ENCODE measurements at regions not wholly inside any gene's neighbourhood (a gene's known extent, or its start where the extent isn't known, plus 50 kb on each side); places are given as distances from the start of the nearest gene placed in this dataset.
"Not testable (repeated sequence)": the region's sequence is repeated elsewhere in the genome, so short reads cannot be mapped to it uniquely, and the experiment has no call there.

DNA sequence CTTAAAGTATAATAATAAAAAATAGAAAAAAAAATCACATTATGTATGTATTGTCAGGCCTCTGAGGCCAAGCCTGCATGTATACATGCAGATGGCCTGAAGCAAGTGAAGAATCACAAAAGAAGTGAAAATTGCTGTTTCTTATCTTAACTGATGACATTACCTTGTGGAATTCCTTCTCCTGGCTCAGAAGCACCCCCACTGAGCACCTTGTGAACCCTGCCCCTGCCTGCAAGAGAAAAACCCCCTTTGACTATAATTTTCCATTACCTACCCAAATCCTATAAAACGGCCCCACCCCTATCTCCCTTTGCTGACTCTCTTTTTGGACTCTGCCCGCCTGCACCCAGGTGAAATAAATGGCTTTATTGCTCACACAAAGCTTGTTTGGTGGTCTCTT, 1086.5 kb downstream of the SORCS3 start:
- not testable (repeated sequence) for DNase-seq (ENCODE audit: low read depth)

DNA sequence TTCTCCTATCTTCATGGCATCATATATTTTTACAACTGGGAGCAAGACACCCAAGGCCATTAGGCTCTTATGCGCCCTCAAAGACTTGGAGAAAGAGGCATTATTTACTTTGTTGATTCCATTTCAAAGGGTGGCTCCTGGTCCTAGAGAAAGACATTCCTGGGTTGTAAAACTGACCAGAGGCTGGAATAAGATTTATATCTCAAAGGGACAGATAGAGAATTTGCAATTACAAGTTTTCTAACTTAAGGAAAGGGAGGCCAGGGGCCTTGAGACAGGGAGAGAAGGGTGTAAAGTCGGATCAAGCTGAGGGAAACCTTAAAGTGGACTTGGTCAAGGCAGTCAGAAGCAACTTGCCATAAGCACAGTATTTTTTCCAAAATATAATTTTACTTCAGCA, 1086.0 kb downstream of the SORCS3 start:
- DNase-seq (ENCODE audit: low read depth), result no peak

GRCh38 chr10:105726149-105726548, 1085.1 kb downstream of the SORCS3 start:
- no peak for DNase-seq (ENCODE audit: low read depth)

- no peak for DNase-seq (ENCODE audit: low read depth)
Measured at GRCh38 chr10:105725007-105725406, 1083.9 kb downstream of the SORCS3 start.

- no peak for DNase-seq (ENCODE audit: low read depth)
Measured at GRCh38 chr10:105718207-105718995, 1077.3 kb downstream of the SORCS3 start.

DNA sequence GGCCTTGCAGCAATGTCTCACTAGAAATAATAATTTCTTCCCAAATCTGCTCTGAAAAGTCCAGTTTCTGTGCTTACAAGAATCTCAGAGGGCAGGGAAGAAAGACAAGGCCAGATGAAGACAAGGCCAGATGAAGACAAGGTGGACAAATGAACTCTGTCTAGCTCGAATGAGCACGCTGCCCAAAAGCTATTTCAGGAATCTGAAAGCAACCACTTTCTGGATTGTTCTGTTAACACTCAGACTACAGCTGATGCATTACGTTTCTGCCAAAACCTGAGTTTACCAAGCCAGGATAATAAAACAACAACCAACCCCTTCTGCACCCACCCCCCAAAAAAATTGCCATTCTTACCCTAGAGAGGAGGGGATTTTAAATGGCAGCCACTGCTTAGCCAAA, 1073.6 kb downstream of the SORCS3 start:
- no peak for DNase-seq (ENCODE audit: low read depth)

- no peak for DNase-seq (ENCODE audit: low read depth)
Measured at GRCh38 chr10:105707603-105708002, 1066.5 kb downstream of the SORCS3 start.

DNA sequence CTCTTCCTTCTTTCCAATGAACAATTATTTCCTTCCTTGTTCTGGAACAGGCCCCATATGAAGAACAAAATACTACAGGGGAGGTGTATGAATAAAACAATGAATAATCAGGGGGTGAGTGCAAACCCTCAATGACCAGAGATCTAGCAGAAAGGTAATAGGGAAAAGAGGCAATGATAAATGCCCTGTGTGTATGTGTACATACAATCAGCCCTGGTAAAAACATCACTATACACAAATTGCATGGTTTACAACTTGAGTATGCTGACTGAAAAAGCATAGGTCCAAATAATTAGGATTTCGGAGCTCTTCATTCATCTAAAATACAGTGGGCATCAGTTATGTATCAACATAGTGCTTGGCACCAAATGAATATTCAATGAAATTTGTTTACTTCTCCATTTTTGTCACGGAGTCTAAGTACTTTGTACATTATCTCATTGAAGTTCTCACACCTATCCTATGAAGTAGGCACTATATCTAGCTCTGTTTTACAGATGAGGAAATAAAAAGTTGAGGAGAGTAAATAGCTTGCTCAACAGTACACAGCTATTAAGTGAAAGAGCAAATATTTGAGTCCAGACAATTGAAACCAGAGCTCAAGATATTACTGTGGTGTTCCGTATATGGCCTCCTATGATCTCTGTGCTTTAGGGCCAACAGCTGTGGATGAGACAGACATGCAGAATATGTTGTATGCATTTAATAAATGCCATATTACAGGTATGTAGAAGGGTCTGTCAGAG, 1065.4 kb downstream of the SORCS3 start:
- no peak for DNase-seq (ENCODE audit: low read depth)

- no peak for DNase-seq (ENCODE audit: low read depth)
Measured at GRCh38 chr10:105702211-105702610, 1061.1 kb downstream of the SORCS3 start.

- DNase-seq (ENCODE audit: low read depth), result no peak
Measured at GRCh38 chr10:105700218-105700617, 1059.1 kb downstream of the SORCS3 start.

GRCh38 chr10:105699504-105699903, 1058.4 kb downstream of the SORCS3 start:
- DNase-seq (ENCODE audit: low read depth), result no peak

DNA sequence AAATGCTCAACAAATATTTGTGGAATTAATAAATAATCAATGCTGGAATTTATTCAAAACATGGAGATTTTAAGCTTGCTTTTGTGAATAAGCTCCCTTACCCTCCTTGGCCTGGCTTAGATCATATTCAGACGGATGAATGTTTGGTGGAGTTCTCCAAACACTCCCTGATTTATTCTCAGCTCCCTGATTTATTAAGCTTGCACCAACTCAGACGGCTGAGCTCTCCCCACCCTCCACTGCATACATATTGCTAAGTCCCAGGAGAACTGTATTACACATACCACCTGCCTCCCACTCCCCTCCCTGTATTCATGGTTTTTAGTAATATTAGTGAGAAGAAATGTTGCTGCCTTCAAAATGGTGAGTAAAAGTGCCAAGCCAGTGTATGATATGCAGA, 1057.5 kb downstream of the SORCS3 start:
- DNase-seq (ENCODE audit: low read depth), result no peak

- no peak for DNase-seq (ENCODE audit: low read depth)
Measured at GRCh38 chr10:105697290-105697780, 1056.2 kb downstream of the SORCS3 start.

DNA sequence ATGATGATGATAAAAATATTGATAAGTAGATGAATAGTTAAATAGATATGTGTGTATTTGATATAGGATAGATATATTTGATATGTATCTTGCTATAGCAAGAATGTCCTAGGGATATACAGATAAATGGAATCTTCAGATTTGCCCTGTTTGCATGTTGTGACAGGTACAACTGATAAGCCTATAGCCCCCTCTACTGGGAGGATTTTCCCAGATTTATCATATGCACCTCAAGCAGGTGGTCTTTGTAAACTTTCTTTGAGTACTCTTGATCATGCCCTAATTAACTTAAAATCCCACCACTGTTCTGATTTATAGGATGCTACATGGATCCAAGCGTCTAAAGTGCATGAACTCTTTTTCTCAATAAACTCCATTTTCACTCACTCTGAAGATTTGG, 1050.7 kb downstream of the SORCS3 start:
- no peak for DNase-seq (ENCODE audit: low read depth)

GRCh38 chr10:105682911-105683310, 1041.8 kb downstream of the SORCS3 start:
- no peak for DNase-seq (ENCODE audit: low read depth)

GRCh38 chr10:105681051-105681450, 1040.0 kb downstream of the SORCS3 start:
- no peak for DNase-seq (ENCODE audit: low read depth)

- no peak for DNase-seq (ENCODE audit: low read depth)
Measured at GRCh38 chr10:105679781-105680180, 1038.7 kb downstream of the SORCS3 start.

DNA sequence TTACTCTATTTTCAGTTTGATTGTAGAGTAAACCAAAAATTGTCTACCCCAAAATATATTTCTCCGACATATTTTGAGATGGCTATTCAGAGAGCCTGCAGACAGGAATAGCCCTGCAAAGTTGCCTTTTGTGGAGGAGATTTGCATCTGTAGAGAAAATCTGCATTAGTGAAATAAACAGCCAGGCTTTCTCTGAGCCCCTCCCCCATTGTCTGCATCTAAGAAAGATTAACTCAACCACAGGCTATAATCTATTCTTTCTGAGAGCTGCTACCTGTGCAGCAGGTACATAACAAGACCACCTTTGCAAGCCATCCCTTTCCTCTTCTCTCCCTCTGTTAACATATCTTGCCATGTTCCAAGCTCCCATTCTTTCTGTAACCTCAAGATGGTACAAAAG, 1034.2 kb downstream of the SORCS3 start:
- no peak for DNase-seq (ENCODE audit: low read depth)

GRCh38 chr10:105674448-105674847, 1033.4 kb downstream of the SORCS3 start:
- DNase-seq (ENCODE audit: low read depth), result no peak

GRCh38 chr10:105658696-105659095, 1017.6 kb downstream of the SORCS3 start:
- DNase-seq (ENCODE audit: low read depth), result no peak

DNA sequence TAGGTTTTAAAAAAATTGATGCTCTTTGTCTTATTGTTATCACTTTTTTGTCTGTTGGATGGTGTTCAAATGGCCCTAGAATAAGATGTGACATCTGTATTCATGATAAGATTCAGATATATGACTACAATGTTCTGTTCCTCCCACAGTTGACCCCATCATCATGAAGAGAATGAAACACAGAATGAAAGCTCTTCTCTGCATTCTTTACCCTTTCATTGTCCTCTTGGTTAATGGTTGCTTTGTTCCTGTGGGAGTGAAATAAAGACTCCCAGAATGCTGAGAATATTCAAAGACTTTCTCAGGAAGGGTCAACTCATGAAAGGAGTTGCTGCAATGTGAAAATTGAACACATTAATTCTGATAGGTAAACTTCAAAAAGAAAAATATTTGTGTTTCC, 1015.8 kb downstream of the SORCS3 start:
- DNase-seq (ENCODE audit: low read depth), result no peak

- no peak for DNase-seq (ENCODE audit: low read depth)
Measured at GRCh38 chr10:105650306-105650705, 1009.2 kb downstream of the SORCS3 start.

- DNase-seq (ENCODE audit: low read depth), result no peak
Measured at GRCh38 chr10:105647354-105647753, 1006.3 kb downstream of the SORCS3 start.

All from stromal cell of bone marrow (primary cell).